Liver (tissue), 3 donors: ENCODE measurements at regions not wholly inside any gene's neighbourhood (a gene's known extent, or its start where the extent isn't known, plus 50 kb on each side); places are given as distances from the start of the nearest gene placed in this dataset.

Experiments
- EGR1 ChIP-seq, 2 donors: IDR thresholded peaks; 2 replicates each; pipeline ENCODE4 v1.6.1; 2016 to 2018; ENCODE audit warnings: antibody characterized with exemption in 2 of 2, low read depth in 2 of 2
- FOXA1 ChIP-seq: IDR thresholded peaks from 2 replicates; pipeline ENCODE4 v1.6.1; 2016; ENCODE audit warnings: antibody characterized with exemption
- JUND ChIP-seq, 2 donors: IDR thresholded peaks; 2 replicates each; pipeline ENCODE4 v1.6.1; 2016; ENCODE audit warnings: antibody characterized with exemption in 2 of 2
- RAD21 ChIP-seq, 2 donors: IDR thresholded peaks; 2 replicates each; pipeline ENCODE4 v1.6.1; 2016; ENCODE audit warnings: antibody characterized with exemption in 2 of 2, mild to moderate bottlenecking in 2 of 2
- RXRA ChIP-seq, 2 donors: IDR thresholded peaks; 2 replicates each; pipeline ENCODE4 v1.6.1; 2017 to 2018; ENCODE audit warnings: antibody characterized with exemption in 2 of 2, mild to moderate bottlenecking in 1 of 2
- SP1 ChIP-seq: IDR thresholded peaks from 2 replicates; pipeline ENCODE4 v1.6.1; 2018; ENCODE audit warnings: antibody characterized with exemption, mild to moderate bottlenecking
- TAF1 ChIP-seq: conservative IDR thresholded peaks from 2 replicates; pipeline ENCODE4 v1.6.1; 2016; ENCODE audit warnings: antibody characterized with exemption, mild to moderate bottlenecking
- YY1 ChIP-seq: IDR thresholded peaks from 2 replicates; pipeline ENCODE4 v1.6.1; 2016; ENCODE audit warnings: antibody characterized with exemption, mild to moderate bottlenecking
- TF ChIP-seq, protein P1 (sequence below): fragments of 150-350 bp; IDR thresholded peaks from 2 replicates; pipeline ENCODE4 v1.5.1; 2017; ENCODE audit warnings: improper control_type of control experiment, low read depth, low read length; ENCODE audit not compliant: missing input control
- TF ChIP-seq, protein P2 (sequence below): IDR thresholded peaks from 2 replicates; pipeline ENCODE4 v1.6.1; 2016; ENCODE audit warnings: antibody characterized with exemption
- TF ChIP-seq, protein P3 (sequence below): IDR thresholded peaks from 2 replicates; pipeline ENCODE4 v1.6.1; 2016; ENCODE audit warnings: antibody characterized with exemption, mild to moderate bottlenecking
- donor health status: healthy.
- donor health status: healthy.

DNA sequence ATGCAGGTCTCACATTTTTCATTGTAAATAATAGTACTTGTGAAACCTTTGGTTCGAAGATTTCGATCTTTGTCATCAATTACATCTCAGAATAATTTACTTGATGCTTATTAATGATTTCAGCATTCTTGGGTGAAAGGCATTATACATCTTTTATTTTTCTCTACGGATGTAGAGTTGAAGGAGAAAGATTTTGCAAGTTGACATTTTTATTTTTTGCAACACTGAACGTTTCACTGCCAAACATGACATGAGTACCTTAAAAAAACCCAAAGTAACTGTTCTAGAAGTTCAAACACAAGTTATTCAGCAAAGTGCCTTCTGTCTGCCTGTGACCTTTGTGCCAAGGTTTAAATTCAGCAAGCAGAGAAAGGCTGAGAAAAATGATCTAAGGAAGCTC lies 97.3 kb upstream of the SGK1 start:
- TF ChIP-seq, protein P1, sequence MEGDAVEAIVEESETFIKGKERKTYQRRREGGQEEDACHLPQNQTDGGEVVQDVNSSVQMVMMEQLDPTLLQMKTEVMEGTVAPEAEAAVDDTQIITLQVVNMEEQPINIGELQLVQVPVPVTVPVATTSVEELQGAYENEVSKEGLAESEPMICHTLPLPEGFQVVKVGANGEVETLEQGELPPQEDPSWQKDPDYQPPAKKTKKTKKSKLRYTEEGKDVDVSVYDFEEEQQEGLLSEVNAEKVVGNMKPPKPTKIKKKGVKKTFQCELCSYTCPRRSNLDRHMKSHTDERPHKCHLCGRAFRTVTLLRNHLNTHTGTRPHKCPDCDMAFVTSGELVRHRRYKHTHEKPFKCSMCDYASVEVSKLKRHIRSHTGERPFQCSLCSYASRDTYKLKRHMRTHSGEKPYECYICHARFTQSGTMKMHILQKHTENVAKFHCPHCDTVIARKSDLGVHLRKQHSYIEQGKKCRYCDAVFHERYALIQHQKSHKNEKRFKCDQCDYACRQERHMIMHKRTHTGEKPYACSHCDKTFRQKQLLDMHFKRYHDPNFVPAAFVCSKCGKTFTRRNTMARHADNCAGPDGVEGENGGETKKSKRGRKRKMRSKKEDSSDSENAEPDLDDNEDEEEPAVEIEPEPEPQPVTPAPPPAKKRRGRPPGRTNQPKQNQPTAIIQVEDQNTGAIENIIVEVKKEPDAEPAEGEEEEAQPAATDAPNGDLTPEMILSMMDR = no peak
- TF ChIP-seq EGR1 (IDR thresholded peaks at IDR 0.05; ENCODE audit: low read depth in 2 of 2) (no peak), SP1 (no peak), YY1 (no peak), RAD21 (IDR thresholded peaks at IDR 0.05) (no peak), RXRA (IDR thresholded peaks at IDR 0.05) (no peak), FOXA1 (no peak), JUND (IDR thresholded peaks at IDR 0.05) (no peak), TAF1 (no peak)
- TF ChIP-seq, protein P2, sequence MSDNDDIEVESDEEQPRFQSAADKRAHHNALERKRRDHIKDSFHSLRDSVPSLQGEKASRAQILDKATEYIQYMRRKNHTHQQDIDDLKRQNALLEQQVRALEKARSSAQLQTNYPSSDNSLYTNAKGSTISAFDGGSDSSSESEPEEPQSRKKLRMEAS = no peak
- TF ChIP-seq, protein P3, sequence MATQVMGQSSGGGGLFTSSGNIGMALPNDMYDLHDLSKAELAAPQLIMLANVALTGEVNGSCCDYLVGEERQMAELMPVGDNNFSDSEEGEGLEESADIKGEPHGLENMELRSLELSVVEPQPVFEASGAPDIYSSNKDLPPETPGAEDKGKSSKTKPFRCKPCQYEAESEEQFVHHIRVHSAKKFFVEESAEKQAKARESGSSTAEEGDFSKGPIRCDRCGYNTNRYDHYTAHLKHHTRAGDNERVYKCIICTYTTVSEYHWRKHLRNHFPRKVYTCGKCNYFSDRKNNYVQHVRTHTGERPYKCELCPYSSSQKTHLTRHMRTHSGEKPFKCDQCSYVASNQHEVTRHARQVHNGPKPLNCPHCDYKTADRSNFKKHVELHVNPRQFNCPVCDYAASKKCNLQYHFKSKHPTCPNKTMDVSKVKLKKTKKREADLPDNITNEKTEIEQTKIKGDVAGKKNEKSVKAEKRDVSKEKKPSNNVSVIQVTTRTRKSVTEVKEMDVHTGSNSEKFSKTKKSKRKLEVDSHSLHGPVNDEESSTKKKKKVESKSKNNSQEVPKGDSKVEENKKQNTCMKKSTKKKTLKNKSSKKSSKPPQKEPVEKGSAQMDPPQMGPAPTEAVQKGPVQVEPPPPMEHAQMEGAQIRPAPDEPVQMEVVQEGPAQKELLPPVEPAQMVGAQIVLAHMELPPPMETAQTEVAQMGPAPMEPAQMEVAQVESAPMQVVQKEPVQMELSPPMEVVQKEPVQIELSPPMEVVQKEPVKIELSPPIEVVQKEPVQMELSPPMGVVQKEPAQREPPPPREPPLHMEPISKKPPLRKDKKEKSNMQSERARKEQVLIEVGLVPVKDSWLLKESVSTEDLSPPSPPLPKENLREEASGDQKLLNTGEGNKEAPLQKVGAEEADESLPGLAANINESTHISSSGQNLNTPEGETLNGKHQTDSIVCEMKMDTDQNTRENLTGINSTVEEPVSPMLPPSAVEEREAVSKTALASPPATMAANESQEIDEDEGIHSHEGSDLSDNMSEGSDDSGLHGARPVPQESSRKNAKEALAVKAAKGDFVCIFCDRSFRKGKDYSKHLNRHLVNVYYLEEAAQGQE = no peak
